NOMO-1 treated with dmso at 0.1 percent for 144 hours (cell line): ENCODE measurements at regions not wholly inside any gene's neighbourhood (a gene's known extent, or its start where the extent isn't known, plus 50 kb on each side); places are given as distances from the start of the nearest gene placed in this dataset.

Experiments
- DNase-seq: peaks from one replicate; lab custom pipeline; 2025; ENCODE audit not compliant: unreplicated experiment; lab: John Stamatoyannopoulos, UW

- DNase-seq = no peak
These were observed 343.5 kb downstream of the IDS start for GRCh38 chrX:149161435-149162088.

GRCh38 chrX:149157976-149158375 lies 347.1 kb downstream of the IDS start:
- no peak for DNase-seq

- DNase-seq = no peak
These were observed 352.2 kb downstream of the IDS start for GRCh38 chrX:149152941-149153340.

GRCh38 chrX:149151805-149152757 lies 353.0 kb downstream of the IDS start:
- no peak for DNase-seq

- DNase-seq = peak; percentile 83
These were observed 359.2 kb downstream of the IDS start for GRCh38 chrX:149145845-149146285.

GRCh38 chrX:149131774-149132173 lies 373.3 kb downstream of the IDS start:
- DNase-seq = no peak

GRCh38 chrX:149129767-149130166 lies 375.3 kb downstream of the IDS start:
- no peak for DNase-seq

GRCh38 chrX:149124526-149125108 lies 380.5 kb downstream of the IDS start:
- DNase-seq = no peak

GRCh38 chrX:149121206-149121920 lies 383.7 kb downstream of the IDS start:
- DNase-seq = no peak

- no peak for DNase-seq
These were observed 384.6 kb downstream of the IDS start for GRCh38 chrX:149120459-149120858.

GRCh38 chrX:149114874-149115273 lies 390.2 kb downstream of the IDS start:
- DNase-seq = no peak

- no peak for DNase-seq
These were observed 391.1 kb downstream of the IDS start for GRCh38 chrX:149114001-149114400.

- DNase-seq = no peak
These were observed 407.3 kb downstream of the IDS start for GRCh38 chrX:149097786-149098185.

- no peak for DNase-seq
These were observed 412.9 kb downstream of the IDS start for GRCh38 chrX:149092179-149092578.

GRCh38 chrX:149079805-149080406 lies 425.2 kb downstream of the IDS start:
- DNase-seq = no peak

- DNase-seq = no peak
These were observed 430.7 kb downstream of the IDS start for GRCh38 chrX:149074398-149074797.

- no peak for DNase-seq
These were observed 431.6 kb downstream of the IDS start for GRCh38 chrX:149073479-149073878.

- DNase-seq = no peak
These were observed 435.2 kb downstream of the IDS start for GRCh38 chrX:149069899-149070298.

GRCh38 chrX:149060921-149061320 lies 444.2 kb downstream of the IDS start:
- DNase-seq = no peak
